ENCODE measurements at regions not wholly inside any gene's neighbourhood (a gene's known extent, or its start where the extent isn't known, plus 50 kb on each side); places are given as distances from the start of the nearest gene placed in this dataset.

- DNase-seq (ENCODE audit: low spot score) (no peak), ATAC-seq (ENCODE audit: low FRiP score) (no peak)
- TF ChIP-seq, protein P1, sequence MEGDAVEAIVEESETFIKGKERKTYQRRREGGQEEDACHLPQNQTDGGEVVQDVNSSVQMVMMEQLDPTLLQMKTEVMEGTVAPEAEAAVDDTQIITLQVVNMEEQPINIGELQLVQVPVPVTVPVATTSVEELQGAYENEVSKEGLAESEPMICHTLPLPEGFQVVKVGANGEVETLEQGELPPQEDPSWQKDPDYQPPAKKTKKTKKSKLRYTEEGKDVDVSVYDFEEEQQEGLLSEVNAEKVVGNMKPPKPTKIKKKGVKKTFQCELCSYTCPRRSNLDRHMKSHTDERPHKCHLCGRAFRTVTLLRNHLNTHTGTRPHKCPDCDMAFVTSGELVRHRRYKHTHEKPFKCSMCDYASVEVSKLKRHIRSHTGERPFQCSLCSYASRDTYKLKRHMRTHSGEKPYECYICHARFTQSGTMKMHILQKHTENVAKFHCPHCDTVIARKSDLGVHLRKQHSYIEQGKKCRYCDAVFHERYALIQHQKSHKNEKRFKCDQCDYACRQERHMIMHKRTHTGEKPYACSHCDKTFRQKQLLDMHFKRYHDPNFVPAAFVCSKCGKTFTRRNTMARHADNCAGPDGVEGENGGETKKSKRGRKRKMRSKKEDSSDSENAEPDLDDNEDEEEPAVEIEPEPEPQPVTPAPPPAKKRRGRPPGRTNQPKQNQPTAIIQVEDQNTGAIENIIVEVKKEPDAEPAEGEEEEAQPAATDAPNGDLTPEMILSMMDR (IDR thresholded peaks at IDR 0.05), result no peak
Observed at GRCh38 chr10:130740915-130741750, 570.4 kb downstream of the TCERG1L start.

- no peak for ATAC-seq (ENCODE audit: low FRiP score)
- DNase-seq (ENCODE audit: low spot score), result no peak
- TF ChIP-seq, protein P1 (IDR thresholded peaks at IDR 0.05), result no peak
Observed at GRCh38 chr10:130741901-130742855, 569.3 kb downstream of the TCERG1L start.

GRCh38 chr10:130742941-130743675 lies 568.4 kb downstream of the TCERG1L start:
- DNase-seq (ENCODE audit: low spot score) (no peak), ATAC-seq (ENCODE audit: low FRiP score) (no peak)
- TF ChIP-seq, protein P1 (IDR thresholded peaks at IDR 0.05), result no peak

GRCh38 chr10:130743751-130744271 lies 567.7 kb downstream of the TCERG1L start:
- DNase-seq (ENCODE audit: low spot score), result no peak

DNA sequence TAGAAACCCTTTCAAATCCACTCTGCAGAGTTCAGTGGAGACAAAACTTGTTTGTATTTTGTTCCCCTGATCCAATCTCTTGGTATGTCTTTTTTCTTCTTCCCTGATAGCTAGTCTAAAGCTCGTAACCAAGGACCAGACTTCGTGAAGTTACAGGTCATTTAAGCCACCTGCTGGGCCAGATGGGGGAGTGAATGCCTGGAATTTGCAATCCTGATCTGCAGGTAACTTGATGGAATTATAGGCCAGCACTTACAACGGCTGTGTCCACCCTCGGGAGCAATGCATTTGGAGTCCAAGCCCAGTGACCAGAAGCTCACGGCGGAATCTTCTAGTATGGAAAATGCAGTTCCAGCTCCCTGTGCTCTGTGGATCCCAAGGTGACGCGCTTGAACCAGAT lies 566.9 kb downstream of the TCERG1L start:
- TF ChIP-seq, protein P1 (IDR thresholded peaks at IDR 0.05), result no peak
- ATAC-seq (ENCODE audit: low FRiP score), result no peak
- no peak for DNase-seq (ENCODE audit: low spot score)

More at GRCh38 chr10:130743751-130744271, 567.7 kb downstream of the TCERG1L start:
- TF ChIP-seq, protein P1 (IDR thresholded peaks at IDR 0.05), result no peak
- ATAC-seq (ENCODE audit: low FRiP score), result no peak

GRCh38 chr10:130745251-130745650 lies 566.3 kb downstream of the TCERG1L start:
- TF ChIP-seq, protein P1 (IDR thresholded peaks at IDR 0.05), result no peak
- no peak for ATAC-seq (ENCODE audit: low FRiP score)
- DNase-seq (ENCODE audit: low spot score), result no peak
